COLO668 (cell line): ENCODE measurements at regions not wholly inside any gene's neighbourhood (a gene's known extent, or its start where the extent isn't known, plus 50 kb on each side); places are given as distances from the start of the nearest gene placed in this dataset.
A peak's percentile ranks its signal among the peaks of the same experiment; 100 is the strongest.
"Not testable (repeated sequence)": the region's sequence is repeated elsewhere in the genome, so short reads cannot be mapped to it uniquely, and the experiment has no call there.

Experiments used
- DNase-seq: peaks from one replicate; lab custom pipeline; 2025; ENCODE audit not compliant: unreplicated experiment; lab: John Stamatoyannopoulos, UW

- no peak for DNase-seq
These were observed 63.8 kb downstream of the TNFAIP2 start for GRCh38 chr14:103186909-103187586.

DNA sequence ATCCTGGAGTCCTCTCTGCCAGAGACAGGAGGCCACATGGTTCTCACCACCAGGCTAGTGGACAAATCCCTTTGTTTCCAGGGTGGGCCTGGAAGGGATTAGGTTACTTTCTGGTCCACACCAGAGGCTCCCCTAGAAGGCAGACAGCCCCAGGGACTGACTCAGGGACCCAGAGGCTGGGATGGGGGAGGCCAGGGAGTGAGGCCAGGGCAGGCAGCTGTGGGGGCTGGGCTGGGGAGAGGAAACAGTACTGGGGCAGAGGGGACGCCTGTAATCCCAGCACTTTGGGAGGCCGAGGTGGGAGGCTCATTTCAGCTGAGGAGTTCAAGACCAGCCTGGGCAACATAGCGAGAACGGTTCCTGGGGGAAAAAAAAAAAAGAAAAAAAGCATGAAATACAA, 64.7 kb downstream of the TNFAIP2 start:
- no peak for DNase-seq

DNA sequence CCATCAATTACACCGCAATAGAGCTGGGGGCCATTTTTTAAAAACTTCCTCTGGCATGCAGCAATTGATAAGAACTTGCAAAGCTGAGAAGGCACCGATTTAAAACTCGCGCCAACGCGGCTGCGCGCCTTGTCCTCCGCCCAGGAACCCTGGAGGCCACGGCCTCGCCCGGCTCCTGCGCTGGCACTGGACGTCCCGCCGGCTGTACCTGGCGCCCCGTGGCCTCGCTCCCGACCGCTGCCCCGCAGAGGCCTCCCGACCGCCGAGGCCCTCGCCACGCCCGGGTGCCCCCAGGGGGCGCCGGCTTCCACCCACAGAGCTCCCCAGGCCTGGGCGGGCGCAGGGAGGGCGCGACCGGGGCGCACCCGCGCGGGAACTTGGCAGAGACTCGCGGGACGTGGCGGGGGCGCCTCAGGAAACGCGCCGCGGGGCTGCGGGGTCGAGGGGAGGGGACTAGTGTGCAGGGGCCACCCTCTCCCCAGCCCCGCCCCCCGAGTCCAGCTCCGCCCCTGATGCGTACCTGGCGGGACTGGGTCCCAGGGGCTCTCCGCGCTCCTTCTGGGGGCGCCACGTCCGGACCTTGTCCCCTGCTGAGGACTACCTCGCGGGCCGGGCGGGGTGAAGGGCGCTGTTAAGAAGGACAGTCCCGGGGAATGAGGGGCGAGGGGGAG, 65.7 kb downstream of the TNFAIP2 start:
- peak; percentile 22 for DNase-seq

DNA sequence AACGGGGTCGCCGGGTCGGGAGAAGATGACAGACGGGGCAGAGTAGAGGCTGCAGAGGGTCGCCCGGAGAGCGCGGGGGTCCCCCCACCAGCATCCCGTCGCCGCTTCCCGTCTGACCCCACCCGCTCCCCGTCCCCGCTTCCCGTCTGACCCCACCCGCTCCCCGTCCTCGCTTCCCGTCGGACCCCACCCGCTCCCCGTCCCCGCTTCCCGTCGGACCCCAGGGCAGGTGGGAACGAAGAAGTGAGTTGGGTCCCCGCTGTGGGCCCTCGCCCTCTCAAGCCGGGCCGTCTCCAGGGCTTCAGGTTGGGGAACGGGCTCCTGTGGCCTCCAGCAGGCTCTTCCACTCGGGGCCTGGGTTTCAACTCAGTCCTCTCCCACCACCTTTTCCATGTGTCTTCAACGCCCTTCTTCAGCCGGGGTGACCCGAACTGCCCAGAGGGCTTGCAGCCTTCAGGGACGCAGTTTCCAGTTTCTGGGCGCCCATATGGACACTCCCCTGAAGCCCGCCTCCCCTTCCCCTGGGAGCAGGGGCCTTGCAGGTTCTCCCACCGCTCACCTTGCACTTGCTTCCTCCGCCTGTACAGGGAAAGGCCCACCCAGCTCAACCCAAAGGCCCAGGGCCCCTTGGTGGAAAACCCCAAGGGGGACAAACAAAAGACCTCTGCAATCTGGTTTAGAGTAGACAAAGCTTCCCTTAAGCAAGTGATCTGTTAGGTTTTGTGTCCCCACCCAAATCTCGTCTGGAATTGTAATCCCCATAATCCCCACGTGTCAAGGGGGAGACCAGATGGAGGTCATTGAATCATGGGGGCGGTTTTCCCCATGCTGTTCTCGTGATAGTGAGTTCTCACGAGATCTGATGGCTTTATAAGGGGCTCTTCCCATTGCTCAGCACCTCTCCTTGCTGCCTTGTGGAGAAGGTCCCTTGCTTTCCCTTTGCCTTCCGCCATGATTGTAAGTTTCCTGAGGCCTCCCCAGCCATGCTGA, 66.5 kb downstream of the TNFAIP2 start:
- DNase-seq, result no peak

DNA sequence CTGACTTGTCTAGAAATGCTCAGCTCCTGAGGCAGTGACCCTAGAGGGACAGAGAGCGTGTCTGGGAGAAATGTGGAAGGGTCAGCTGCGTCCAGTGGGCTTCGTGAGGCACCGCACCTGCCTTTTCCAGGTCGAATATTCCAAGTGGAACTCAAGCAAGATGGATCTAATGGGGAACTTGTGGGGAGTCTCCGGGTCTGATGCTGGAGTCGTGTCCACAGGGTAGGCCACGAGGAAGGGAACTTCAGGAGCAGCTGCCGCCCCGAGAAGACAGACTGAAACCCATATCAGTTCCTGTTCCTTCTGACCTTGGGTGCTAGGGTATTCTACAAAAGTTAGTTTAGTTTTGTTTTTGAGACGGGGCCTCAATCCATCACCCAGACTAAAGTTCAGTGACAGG, 67.5 kb downstream of the TNFAIP2 start:
- DNase-seq, result no peak

GRCh38 chr14:103191844-103192243, 68.6 kb downstream of the TNFAIP2 start:
- DNase-seq, result no peak

GRCh38 chr14:103192246-103192840, 69.1 kb downstream of the TNFAIP2 start:
- DNase-seq, result no peak

DNA sequence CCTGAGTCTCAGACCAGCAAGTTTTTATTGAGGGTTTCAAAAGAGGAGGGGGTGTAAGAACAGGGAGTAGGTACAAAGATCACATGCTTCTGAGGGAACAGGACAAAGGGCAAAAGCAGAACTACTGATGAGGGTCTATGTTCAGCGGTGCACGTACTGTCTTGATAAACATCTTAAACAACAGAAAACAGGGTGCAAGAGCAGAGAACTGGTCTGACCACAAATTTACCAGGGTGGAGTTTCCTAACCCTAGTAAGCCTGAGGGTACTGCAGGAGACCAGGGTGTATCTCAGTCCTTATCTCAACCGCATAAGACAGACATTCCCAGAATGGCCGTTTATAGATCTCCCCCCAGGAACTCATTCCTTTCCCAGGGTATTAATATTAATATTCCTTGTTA, 69.6 kb downstream of the TNFAIP2 start:
- not testable (repeated sequence) for DNase-seq

- DNase-seq, result not testable (repeated sequence)
These were observed 70.2 kb downstream of the TNFAIP2 start for GRCh38 chr14:103193491-103193890.

DNA sequence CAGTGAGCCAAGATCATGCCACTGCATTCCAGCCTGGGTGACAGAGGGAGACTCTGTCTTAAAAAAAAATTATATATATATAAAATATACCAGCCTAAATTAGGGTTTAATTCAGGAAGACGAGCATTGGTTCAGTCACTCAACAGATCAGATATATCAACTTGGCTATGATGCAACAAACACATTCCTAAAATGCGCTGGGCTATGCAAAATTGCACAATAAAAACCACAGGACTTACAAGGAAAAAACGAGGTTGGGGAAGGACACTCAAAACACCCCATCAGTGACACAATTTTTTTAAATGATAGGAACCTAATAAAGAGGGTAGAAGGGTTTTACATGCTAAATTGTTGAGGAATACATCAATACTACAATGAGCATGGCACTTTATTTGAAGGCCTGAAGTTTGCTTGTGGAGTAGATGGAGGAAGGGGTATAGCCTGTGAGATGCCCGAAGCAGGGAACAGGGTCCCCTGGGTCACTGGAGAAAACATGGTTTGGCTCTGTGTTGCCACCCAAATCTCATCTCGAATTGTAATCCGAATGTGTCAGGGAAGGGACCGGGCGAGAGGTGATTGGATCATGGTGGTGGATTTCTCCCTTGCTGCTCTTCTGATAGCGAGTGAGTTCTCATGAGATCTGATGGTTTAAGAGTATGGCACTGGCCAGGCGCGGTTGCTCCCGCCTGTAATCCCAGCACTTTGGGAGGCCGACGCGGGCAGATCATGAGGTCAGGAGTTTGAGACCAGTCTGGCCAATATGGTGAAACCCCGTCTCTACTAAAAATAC, 71.2 kb downstream of the TNFAIP2 start:
- DNase-seq, result no peak

GRCh38 chr14:103195828-103196615, 72.8 kb downstream of the TNFAIP2 start:
- peak; percentile 16 for DNase-seq

- DNase-seq, result no peak
These were observed 73.5 kb downstream of the TNFAIP2 start for GRCh38 chr14:103196716-103197115.

GRCh38 chr14:103198131-103199105, 75.2 kb downstream of the TNFAIP2 start:
- no peak for DNase-seq

- no peak for DNase-seq
These were observed 75.9 kb downstream of the TNFAIP2 start for GRCh38 chr14:103199124-103199523.

GRCh38 chr14:103201801-103202200, 78.5 kb downstream of the TNFAIP2 start:
- no peak for DNase-seq

DNA sequence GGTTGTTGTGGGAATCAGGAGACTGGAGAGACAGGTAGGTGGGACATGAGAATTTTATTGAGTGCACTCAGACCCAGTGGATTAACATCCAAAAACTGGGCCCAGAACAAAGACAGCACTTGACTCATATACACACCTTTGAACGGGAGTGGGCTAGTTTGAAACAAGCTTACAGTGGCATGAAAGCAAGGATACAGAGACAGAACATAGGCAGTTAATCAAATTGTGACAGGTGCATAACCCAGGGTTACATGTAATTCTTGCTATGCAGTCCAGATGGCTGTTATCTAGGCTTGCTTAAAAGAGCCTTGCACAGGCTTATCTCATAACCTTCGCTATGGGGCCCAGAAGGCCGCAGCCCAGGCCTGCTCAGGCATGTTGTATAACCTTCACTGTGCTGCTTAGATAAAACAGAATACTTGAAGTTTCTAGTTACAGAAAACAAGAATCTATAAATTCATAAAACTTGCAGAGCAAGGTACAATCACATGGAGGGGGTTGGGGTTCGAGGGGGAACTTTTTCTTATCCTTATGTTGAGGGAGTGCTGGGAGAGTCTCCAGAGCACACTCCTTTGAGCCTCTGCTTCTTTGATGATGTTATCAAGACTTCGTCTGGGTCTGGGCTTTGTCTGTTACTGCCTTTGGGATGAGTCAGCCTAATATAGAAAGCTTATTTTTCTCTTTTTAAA, 81.7 kb downstream of the TNFAIP2 start:
- DNase-seq, result no peak

DNA sequence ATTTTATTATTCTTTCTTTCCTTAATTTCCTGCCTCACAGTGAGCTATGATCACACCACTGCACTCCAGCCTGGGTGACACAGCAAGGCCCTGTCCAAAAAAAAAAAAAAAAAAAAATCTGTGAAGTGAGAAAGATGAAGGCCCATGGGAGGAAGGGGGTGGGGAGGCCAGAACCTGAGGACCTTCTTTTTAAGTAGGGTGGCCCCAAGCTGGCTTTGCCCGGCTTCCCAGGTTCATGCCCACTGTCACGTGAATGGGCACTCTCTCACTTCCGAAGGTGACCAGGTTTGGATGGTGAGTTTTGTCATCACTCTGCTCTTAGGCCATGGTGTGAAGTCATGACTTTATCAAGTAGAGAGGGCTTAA, 82.3 kb downstream of the TNFAIP2 start:
- no peak for DNase-seq

DNA sequence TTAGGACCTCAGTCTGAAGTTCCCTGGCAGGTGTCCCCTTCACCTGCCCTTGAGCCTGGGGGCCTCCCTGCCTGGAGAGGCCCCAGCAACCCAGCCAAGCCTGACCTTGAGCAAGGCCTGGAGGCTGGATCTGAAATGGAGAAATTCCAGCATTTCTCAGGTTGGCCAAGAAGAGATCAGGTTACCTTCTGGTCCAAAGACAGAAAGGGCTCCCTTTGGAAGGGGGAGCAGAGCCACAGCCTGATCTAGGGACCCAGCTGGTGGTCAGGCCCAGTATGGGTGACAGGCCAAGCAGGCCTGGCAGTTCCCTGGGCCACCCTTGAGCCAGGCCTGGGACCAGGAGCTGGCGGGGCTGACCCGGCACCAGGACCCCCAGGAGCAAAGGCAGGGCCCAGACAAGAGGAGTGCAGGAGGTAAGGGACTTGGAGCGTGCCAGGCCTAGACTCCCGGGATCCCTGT, 82.8 kb downstream of the TNFAIP2 start:
- DNase-seq, result no peak
